IMR-90 (cell line): ENCODE measurements at regions not wholly inside any gene's neighbourhood (a gene's known extent, or its start where the extent isn't known, plus 50 kb on each side); places are given as distances from the start of the nearest gene placed in this dataset.

ENCODE experiments used
- ATAC-seq: fragments of 200-7000 bp; cut with Tn5 transposase; 2 replicates; pipeline ENCODE4 v1.9.1; 2020; ENCODE audit warnings: low read depth, mild to moderate bottlenecking, moderate library complexity
- BruUV-seq: library from RNA; stranded (reverse); fragments of 400-500 nt; replicated peaks from 2 replicates; lab custom pipeline; 2021; lab: Mats Ljungman, UMichigan
- CTCF ChIA-PET: fragments of 300-600 bp; formaldehyde crosslinking; extraction: SDS; loops from one replicate; lab custom pipeline; 2021; ENCODE audit warnings: antibody characterized with exemption; lab: Yijun Ruan, JAX
- POLR2A ChIA-PET: fragments of 300-600 bp; sonication (Branson Sonifier 250); formaldehyde crosslinking; loops from one replicate; lab custom pipeline; 2022; ENCODE audit warnings: antibody characterized with exemption; ENCODE audit not compliant: unreplicated experiment; lab: Charles Lee
- DNase-seq: peaks from one replicate; pipeline ENCODE4 v3.0.0; 2013
- H2AFZ ChIP-seq: replicated peaks from 2 replicates; pipeline ENCODE3; 2013; ENCODE audit warnings: low read length, mild to moderate bottlenecking; ENCODE audit not compliant: poor library complexity
- H2AK5ac ChIP-seq: 2 replicates; pipeline ENCODE4 v1.6.1; 2013; ENCODE audit warnings: low read depth, low read length, inconsistent platforms
- H2AK9ac ChIP-seq: replicated peaks from 2 replicates; pipeline ENCODE3; 2013; ENCODE audit warnings: mild to moderate bottlenecking, low read depth, low read length, moderate library complexity; ENCODE audit not compliant: poor library complexity
- H2BK120ac ChIP-seq: 2 replicates; pipeline ENCODE4 v1.6.1; 2013; ENCODE audit warnings: low read depth, low read length, inconsistent platforms
- H2BK15ac ChIP-seq: 3 replicates; pipeline ENCODE4 v1.6.1; 2013; ENCODE audit warnings: low read depth, low read length, inconsistent platforms
- H2BK20ac ChIP-seq: 2 replicates; pipeline ENCODE4 v1.6.1; 2013; ENCODE audit warnings: low read depth, mild to moderate bottlenecking, inconsistent platforms, low read length, moderate library complexity
- H2BK5ac ChIP-seq: 2 replicates; pipeline ENCODE4 v1.6.1; 2013; ENCODE audit warnings: mild to moderate bottlenecking, low read depth, low read length, inconsistent platforms; ENCODE audit not compliant: poor library complexity, severe bottlenecking
- H3K14ac ChIP-seq: replicated peaks from 2 replicates; pipeline ENCODE4 v1.6.1; 2013; ENCODE audit warnings: low read depth, low read length, inconsistent platforms
- H3K18ac ChIP-seq: 2 replicates; pipeline ENCODE4 v1.6.1; 2013; ENCODE audit warnings: low read depth, low read length, control low read depth
- H3K23ac ChIP-seq: 2 replicates; pipeline ENCODE4 v1.6.1; 2013; ENCODE audit warnings: low read depth, low read length, inconsistent platforms
- H3K27ac ChIP-seq: 2 replicates; pipeline ENCODE4 v1.5.1; 2013; ENCODE audit warnings: mild to moderate bottlenecking, control low read depth, low read length; ENCODE audit not compliant: insufficient read depth
- H3K27me3 ChIP-seq: 2 replicates; pipeline ENCODE4 v1.6.1; 2013; ENCODE audit warnings: low read length; ENCODE audit not compliant: control insufficient read depth, insufficient read depth
- H3K36me3 ChIP-seq: 2 replicates; pipeline ENCODE4 v1.6.1; 2013; ENCODE audit warnings: low read length, mixed read lengths; ENCODE audit not compliant: control insufficient read depth, insufficient read depth
- H3K4ac ChIP-seq: 2 replicates; pipeline ENCODE4 v1.6.1; 2013; ENCODE audit warnings: low read depth, low read length, inconsistent platforms
- H3K4me1 ChIP-seq: 2 replicates; pipeline ENCODE4 v1.6.1; 2013; ENCODE audit warnings: low read length, mixed read lengths; ENCODE audit not compliant: control insufficient read depth, insufficient read depth
- H3K4me2 ChIP-seq: 2 replicates; pipeline ENCODE4 v1.6.1; 2013; ENCODE audit warnings: low read depth, mild to moderate bottlenecking, control low read depth, low read length, moderate library complexity
- H3K4me3 ChIP-seq: 2 replicates; pipeline ENCODE4 v1.5.1; 2013; ENCODE audit warnings: low read depth, mild to moderate bottlenecking, control low read depth, low read length, moderate library complexity; ENCODE audit not compliant: insufficient read depth
- H3K56ac ChIP-seq: 2 replicates; pipeline ENCODE4 v1.6.1; 2013; ENCODE audit warnings: low read length, inconsistent platforms; ENCODE audit not compliant: insufficient read depth; ENCODE audit errors: extremely low read depth
- H3K79me1 ChIP-seq, 2 experiments: 2 replicates each; pipeline ENCODE4 v1.6.1; 2013; ENCODE audit warnings: low read length in 2 of 2, inconsistent platforms in 1 of 2, low read depth in 1 of 2
- H3K9ac ChIP-seq: 2 replicates; pipeline ENCODE4 v1.6.1; 2013; ENCODE audit warnings: low read depth, low read length, control low read depth
- H3K9me1 ChIP-seq: 2 replicates; pipeline ENCODE4 v1.6.1; 2013; ENCODE audit warnings: low read length, inconsistent platforms; ENCODE audit not compliant: insufficient read depth
- H3K9me3 ChIP-seq: 2 replicates; pipeline ENCODE4 v1.6.1; 2013; ENCODE audit warnings: low read length; ENCODE audit not compliant: control insufficient read depth, insufficient read depth
- H4K20me1 ChIP-seq: 2 replicates; pipeline ENCODE4 v1.6.1; 2013; ENCODE audit warnings: low read length, inconsistent platforms; ENCODE audit not compliant: insufficient read depth
- H4K5ac ChIP-seq: 2 replicates; pipeline ENCODE4 v1.6.1; 2013; ENCODE audit warnings: mild to moderate bottlenecking, low read depth, low read length, control low read depth
- H4K8ac ChIP-seq, 2 experiments: 2 replicates each; pipeline ENCODE4 v1.6.1; 2013; ENCODE audit warnings: low read depth in 2 of 2, low read length in 2 of 2, control low read depth in 1 of 2, inconsistent platforms in 1 of 2
- H4K91ac ChIP-seq: 2 replicates; pipeline ENCODE4 v1.6.1; 2013; ENCODE audit warnings: low read depth, low read length, inconsistent platforms; ENCODE audit not compliant: insufficient read depth
- CEBPB ChIP-seq: IDR thresholded peaks from 2 replicates; pipeline ENCODE4 v1.6.1; 2012; ENCODE audit warnings: low read depth, low read length, improper control_type of control experiment
- CHD1 ChIP-seq: IDR thresholded peaks from 2 replicates; pipeline ENCODE4 v1.6.1; 2012; ENCODE audit warnings: low read depth, low read length, improper control_type of control experiment
- MAFK ChIP-seq: IDR thresholded peaks from 2 replicates; pipeline ENCODE4 v1.6.1; 2012; ENCODE audit warnings: low read depth, low read length, improper control_type of control experiment
- MAZ ChIP-seq: IDR thresholded peaks from 2 replicates; pipeline ENCODE4 v1.6.1; 2012; ENCODE audit warnings: low read depth, mild to moderate bottlenecking, low read length, improper control_type of control experiment, moderate library complexity, borderline replicate concordance
- MXI1 ChIP-seq: IDR thresholded peaks from 2 replicates; pipeline ENCODE4 v1.6.1; 2012; ENCODE audit warnings: low read depth, mild to moderate bottlenecking, low read length, moderate library complexity, borderline replicate concordance
- RCOR1 ChIP-seq: IDR thresholded peaks from 2 replicates; pipeline ENCODE4 v1.6.1; 2012; ENCODE audit warnings: mild to moderate bottlenecking, low read length, improper control_type of control experiment; ENCODE audit not compliant: insufficient replicate concordance
- RFX5 ChIP-seq: IDR thresholded peaks from 2 replicates; pipeline ENCODE4 v1.8.0; 2012; ENCODE audit warnings: low read depth, mild to moderate bottlenecking, low read length, moderate library complexity
- WGBS, 2 experiments: methylation state at CpG; one replicate each; pipeline versions ENCODE4 v1.1.5 to v1.1.7; 2013; ENCODE audit warnings: missing lambda C conversion rate in 2 of 2; ENCODE audit not compliant: insufficient read length in 1 of 2; ENCODE audit errors: extremely low coverage in 2 of 2; 5-methylcytosine and 5-hydroxymethylcytosine counted together
- dilution Hi-C: fragments of 300-500 bp; cut with HindIII; formaldehyde crosslinking; loops from one replicate; pipeline ENCODE4 v1.14.3; 2018; ENCODE audit warnings: low sequenced_read_pairs; ENCODE audit not compliant: unreplicated experiment
- in situ Hi-C: fragments of 300-500 bp; cut with MboI; formaldehyde crosslinking; loops from 3 replicates; pipeline ENCODE4 v1.14.3; 2019; ENCODE audit warnings: low sequenced_read_pairs, inconsistent platforms, mixed read lengths
- intact Hi-C: fragments of 100-400 bp; cut with micrococcal nuclease; formaldehyde crosslinking; loops from 2 replicates; pipeline ENCODE4 v1.10.0; 2022
- TF ChIP-seq, protein P1 (sequence below): conservative IDR thresholded peaks from 2 replicates; pipeline ENCODE4 v1.5.1; 2012; ENCODE audit warnings: mild to moderate bottlenecking, low read depth, low read length, improper control_type of control experiment
- TF ChIP-seq, protein P2 (sequence below): fragments of 150-350 bp; IDR thresholded peaks from 2 replicates; pipeline ENCODE4 v1.6.1; 2016; ENCODE audit warnings: low read depth, mild to moderate bottlenecking, low read length, moderate library complexity, borderline replicate concordance

DNA sequence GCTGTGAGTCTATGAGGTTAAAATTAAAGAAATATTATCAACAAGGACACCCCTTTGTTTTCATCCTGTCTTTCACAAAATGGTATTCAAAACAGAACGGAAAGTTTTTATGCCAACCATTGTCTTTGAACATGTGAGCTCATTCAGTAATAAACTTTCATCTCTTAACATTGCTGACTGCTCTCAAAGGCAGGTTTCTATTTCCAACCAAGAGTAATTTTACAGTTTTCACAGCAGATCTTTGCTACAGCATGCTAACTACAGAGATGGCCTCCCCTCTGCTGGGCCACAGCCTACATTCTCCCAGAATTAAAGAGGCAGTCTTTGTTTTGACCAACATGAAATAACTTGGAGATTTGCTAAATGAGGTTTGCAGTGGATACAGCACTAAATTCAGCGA is 101.5 kb downstream of the DMRT2 start:
- Histone ChIP-seq H4K91ac (no peak overlapping the region), H3K23ac (no peak overlapping the region), H2AK9ac (no peak overlapping the region), H4K5ac (no peak overlapping the region), H4K8ac (no peak overlapping the region), H3K27ac (no peak overlapping the region), H3K4ac (no peak overlapping the region), H2BK15ac (no peak overlapping the region), H3K14ac (no peak overlapping the region), H3K9ac (no peak overlapping the region), H3K9me3 (peaks cover 6% of the 10 kb centered on the region), H3K4me1 (no peaks in the 10 kb centered on the region), H2AFZ (no peak overlapping the region), H4K20me1 (no peaks in the 10 kb centered on the region), H3K4me2 (no peak overlapping the region), H2AK5ac (no peak overlapping the region), H2BK20ac (no peak overlapping the region), H3K79me1 (no peaks in the 10 kb centered on the region), H3K4me3 (no peak overlapping the region), H3K27me3 (no peaks in the 10 kb centered on the region), H3K36me3 (no peaks in the 10 kb centered on the region), H2BK120ac (no peak overlapping the region), H2BK5ac (no peak overlapping the region), H3K56ac (no peak overlapping the region), H3K18ac (no peak overlapping the region), H3K9me1 (no peaks in the 10 kb centered on the region)
- in situ Hi-C loops: no loop called here
- no peak for DNase-seq
- ChIA-PET CTCF (no interaction called here), POLR2A (no interaction called here)
- no peak for ATAC-seq
- dilution Hi-C loops: no loop called here
- 36% methylated on average over 1 of the region's 2 CpGs; no CpG with 5 or more reads in 1 of the 2 experiments for WGBS, 2 experiments
- no TSS peak for BruUV-seq
- intact Hi-C loops: no loop called here
- TF ChIP-seq MXI1 (no peak), MAFK (no peak), MAZ (no peak), RFX5 (no peak), CHD1 (no peak), RCOR1 (no peak), CEBPB (no peak)
- TF ChIP-seq, protein P1, sequence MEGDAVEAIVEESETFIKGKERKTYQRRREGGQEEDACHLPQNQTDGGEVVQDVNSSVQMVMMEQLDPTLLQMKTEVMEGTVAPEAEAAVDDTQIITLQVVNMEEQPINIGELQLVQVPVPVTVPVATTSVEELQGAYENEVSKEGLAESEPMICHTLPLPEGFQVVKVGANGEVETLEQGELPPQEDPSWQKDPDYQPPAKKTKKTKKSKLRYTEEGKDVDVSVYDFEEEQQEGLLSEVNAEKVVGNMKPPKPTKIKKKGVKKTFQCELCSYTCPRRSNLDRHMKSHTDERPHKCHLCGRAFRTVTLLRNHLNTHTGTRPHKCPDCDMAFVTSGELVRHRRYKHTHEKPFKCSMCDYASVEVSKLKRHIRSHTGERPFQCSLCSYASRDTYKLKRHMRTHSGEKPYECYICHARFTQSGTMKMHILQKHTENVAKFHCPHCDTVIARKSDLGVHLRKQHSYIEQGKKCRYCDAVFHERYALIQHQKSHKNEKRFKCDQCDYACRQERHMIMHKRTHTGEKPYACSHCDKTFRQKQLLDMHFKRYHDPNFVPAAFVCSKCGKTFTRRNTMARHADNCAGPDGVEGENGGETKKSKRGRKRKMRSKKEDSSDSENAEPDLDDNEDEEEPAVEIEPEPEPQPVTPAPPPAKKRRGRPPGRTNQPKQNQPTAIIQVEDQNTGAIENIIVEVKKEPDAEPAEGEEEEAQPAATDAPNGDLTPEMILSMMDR: no peak
- TF ChIP-seq, protein P2, sequence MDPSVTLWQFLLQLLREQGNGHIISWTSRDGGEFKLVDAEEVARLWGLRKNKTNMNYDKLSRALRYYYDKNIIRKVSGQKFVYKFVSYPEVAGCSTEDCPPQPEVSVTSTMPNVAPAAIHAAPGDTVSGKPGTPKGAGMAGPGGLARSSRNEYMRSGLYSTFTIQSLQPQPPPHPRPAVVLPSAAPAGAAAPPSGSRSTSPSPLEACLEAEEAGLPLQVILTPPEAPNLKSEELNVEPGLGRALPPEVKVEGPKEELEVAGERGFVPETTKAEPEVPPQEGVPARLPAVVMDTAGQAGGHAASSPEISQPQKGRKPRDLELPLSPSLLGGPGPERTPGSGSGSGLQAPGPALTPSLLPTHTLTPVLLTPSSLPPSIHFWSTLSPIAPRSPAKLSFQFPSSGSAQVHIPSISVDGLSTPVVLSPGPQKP: no peak
